BE2C (cell line): ENCODE measurements at regions not wholly inside any gene's neighbourhood (a gene's known extent, or its start where the extent isn't known, plus 50 kb on each side); places are given as distances from the start of the nearest gene placed in this dataset.

ENCODE experiments used
- DNase-seq: peaks from one replicate; pipeline ENCODE4 v3.0.0-alpha.2; 2020
- H3K27me3 ChIP-seq: fragments of 250-450 bp; sonication (Bioruptor Pico); 2 replicates; pipeline ENCODE4 v1.5.1; 2020; ENCODE audit warnings: mild to moderate bottlenecking
- H3K36me3 ChIP-seq: fragments of 250-450 bp; sonication (Bioruptor Pico); 2 replicates; pipeline ENCODE4 v1.5.1; 2020; ENCODE audit warnings: mild to moderate bottlenecking
- H3K4me1 ChIP-seq: fragments of 250-450 bp; sonication (Bioruptor Pico); 2 replicates; pipeline ENCODE4 v1.5.1; 2020
- H3K4me3 ChIP-seq: 2 replicates; pipeline ENCODE4 v1.5.1; 2011; ENCODE audit warnings: low read depth, low read length
- H3K9me3 ChIP-seq: fragments of 250-450 bp; sonication (Bioruptor Pico); 2 replicates; pipeline ENCODE4 v1.5.1; 2020
- TF ChIP-seq, protein P1 (sequence below): IDR thresholded peaks from 2 replicates; pipeline ENCODE4 v1.5.1; 2012; ENCODE audit warnings: mild to moderate bottlenecking, low read depth, low read length

DNA sequence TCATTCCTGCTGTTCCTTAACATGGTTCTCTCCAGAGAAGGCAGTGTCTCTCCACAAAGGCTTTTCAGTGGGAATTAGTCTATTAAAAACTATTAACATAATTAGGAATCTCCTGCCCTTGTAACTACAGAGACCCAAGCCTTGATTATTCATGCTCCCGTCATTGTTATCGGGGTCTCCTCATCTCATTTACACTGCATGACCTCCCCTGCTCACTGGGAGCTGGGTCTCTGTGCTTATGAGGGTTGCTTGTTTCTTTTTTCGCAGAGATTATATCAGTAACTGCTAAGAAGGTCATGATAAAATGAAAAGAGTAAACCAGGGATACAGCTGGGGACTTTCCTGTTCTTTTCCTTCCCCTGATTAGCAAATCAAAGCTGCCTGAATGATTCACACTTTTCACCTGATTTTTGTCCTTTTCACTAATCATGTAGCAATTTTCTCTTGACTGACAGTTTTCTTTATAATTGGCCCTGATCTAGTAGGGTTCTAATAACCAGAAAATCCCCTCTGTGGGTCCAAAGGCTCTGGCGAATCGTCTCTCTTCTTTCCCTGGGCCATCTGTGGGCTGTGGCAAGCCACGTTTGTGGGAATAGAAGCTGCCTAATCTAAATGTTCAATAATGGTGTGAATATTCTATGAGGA, 116.5 kb upstream of the BARHL2 start:
- no peak for DNase-seq
- Histone ChIP-seq H3K9me3 (no peaks in the 10 kb centered on the region), H3K4me1 (no peaks in the 10 kb centered on the region), H3K4me3 (no peak overlapping the region), H3K27me3 (peaks cover 45% of the 10 kb centered on the region), H3K36me3 (no peaks in the 10 kb centered on the region)
- TF ChIP-seq, protein P1, sequence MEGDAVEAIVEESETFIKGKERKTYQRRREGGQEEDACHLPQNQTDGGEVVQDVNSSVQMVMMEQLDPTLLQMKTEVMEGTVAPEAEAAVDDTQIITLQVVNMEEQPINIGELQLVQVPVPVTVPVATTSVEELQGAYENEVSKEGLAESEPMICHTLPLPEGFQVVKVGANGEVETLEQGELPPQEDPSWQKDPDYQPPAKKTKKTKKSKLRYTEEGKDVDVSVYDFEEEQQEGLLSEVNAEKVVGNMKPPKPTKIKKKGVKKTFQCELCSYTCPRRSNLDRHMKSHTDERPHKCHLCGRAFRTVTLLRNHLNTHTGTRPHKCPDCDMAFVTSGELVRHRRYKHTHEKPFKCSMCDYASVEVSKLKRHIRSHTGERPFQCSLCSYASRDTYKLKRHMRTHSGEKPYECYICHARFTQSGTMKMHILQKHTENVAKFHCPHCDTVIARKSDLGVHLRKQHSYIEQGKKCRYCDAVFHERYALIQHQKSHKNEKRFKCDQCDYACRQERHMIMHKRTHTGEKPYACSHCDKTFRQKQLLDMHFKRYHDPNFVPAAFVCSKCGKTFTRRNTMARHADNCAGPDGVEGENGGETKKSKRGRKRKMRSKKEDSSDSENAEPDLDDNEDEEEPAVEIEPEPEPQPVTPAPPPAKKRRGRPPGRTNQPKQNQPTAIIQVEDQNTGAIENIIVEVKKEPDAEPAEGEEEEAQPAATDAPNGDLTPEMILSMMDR = no peak

DNA sequence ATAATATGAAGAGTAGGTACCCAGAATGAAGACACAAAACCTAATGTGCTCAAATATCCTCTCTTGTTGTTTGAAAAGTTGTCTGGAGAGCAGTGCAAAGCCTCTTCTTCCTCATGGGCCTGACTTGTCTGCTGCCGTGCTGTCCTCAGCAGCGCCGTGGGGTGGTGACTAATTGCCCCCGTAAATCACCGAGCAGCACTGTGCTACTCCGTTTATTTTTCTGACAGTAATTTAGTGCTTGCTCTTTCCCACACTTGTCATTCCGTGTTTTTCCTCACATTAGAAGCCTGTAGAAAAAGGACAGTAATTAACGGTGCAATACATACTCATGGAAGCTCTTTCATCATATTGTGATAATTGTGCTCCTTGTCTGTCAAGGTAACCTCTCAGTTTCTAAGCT, 114.8 kb upstream of the BARHL2 start:
- H3K9me3 ChIP-seq = no peaks in the 10 kb centered on the region
- no peaks in the 10 kb centered on the region for H3K36me3 ChIP-seq
- no peaks in the 10 kb centered on the region for H3K4me1 ChIP-seq
- TF ChIP-seq, protein P1 = no peak
- DNase-seq = no peak
- H3K4me3 ChIP-seq = no peak overlapping the region
- H3K27me3 ChIP-seq = peaks cover 45% of the 10 kb centered on the region

- H3K36me3 ChIP-seq = no peaks in the 10 kb centered on the region
- H3K4me3 ChIP-seq = no peak overlapping the region
- H3K27me3 ChIP-seq = peaks cover 8% of the 10 kb centered on the region
- no peak for DNase-seq
- no peaks in the 10 kb centered on the region for H3K9me3 ChIP-seq
- H3K4me1 ChIP-seq = no peaks in the 10 kb centered on the region
- TF ChIP-seq, protein P1 = no peak
Measured at GRCh38 chr1:90826834-90827233, 109.7 kb upstream of the BARHL2 start.

DNA sequence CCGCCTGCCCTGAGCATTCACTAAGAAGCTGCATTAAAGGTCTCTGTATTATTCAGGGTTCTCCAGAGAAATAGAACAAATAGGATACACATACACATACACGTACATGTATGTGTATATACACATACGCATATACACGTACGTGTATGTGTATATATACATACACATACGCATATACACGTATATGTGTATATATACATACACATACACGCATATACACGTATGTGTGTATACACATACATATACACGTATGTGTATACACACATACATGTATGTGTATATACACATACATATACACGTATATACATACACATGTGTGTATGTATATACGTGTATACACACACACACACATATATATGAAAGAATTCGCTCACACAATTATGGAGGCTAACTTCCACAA, 108.9 kb upstream of the BARHL2 start:
- TF ChIP-seq, protein P1 = no peak
- Histone ChIP-seq H3K36me3 (no peaks in the 10 kb centered on the region), H3K4me3 (no peak overlapping the region), H3K27me3 (peaks cover 5% of the 10 kb centered on the region; the same call in 1 of the 2 replicates), H3K4me1 (no peaks in the 10 kb centered on the region), H3K9me3 (no peaks in the 10 kb centered on the region)
- no peak for DNase-seq

DNA sequence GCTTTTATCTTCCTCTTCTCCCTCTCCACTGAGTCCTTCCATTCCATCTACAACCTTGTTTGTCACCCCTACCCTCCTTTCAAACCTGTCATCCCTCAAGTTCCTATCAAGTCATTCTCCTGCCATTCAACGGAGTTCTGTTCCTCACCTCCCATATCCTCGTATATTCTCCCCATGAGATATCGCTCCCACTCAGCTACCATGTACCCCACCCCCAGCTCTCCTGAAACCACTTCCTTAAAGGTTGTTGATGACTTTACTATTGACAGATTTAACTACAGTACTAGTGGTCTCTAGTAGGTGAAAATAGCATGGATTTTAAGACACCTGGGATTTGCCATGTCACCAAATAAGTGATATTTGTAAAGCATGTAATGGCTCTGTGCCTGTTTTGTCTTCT, 107.4 kb upstream of the BARHL2 start:
- Histone ChIP-seq H3K36me3 (no peaks in the 10 kb centered on the region), H3K9me3 (no peaks in the 10 kb centered on the region), H3K27me3 (peaks cover 5% of the 10 kb centered on the region; the same call in 1 of the 2 replicates), H3K4me1 (no peaks in the 10 kb centered on the region), H3K4me3 (no peak overlapping the region)
- TF ChIP-seq, protein P1 = no peak
- DNase-seq = no peak

GRCh38 chr1:90823686-90824085, 106.6 kb upstream of the BARHL2 start:
- DNase-seq = no peak

More at GRCh38 chr1:90823686-90824085, 106.6 kb upstream of the BARHL2 start:
- Histone ChIP-seq H3K4me1 (no peaks in the 10 kb centered on the region), H3K9me3 (no peaks in the 10 kb centered on the region), H3K27me3 (no peaks in the 10 kb centered on the region; the same call in 1 of the 2 replicates), H3K36me3 (no peaks in the 10 kb centered on the region), H3K4me3 (no peak overlapping the region)
- TF ChIP-seq, protein P1 = no peak
